ENCODE measurements at regions not wholly inside any gene's neighbourhood (a gene's known extent, or its start where the extent isn't known, plus 50 kb on each side); places are given as distances from the start of the nearest gene placed in this dataset.

- TF ChIP-seq SP1 (IDR thresholded peaks at IDR 0.05) (no peak), ARNT (IDR thresholded peaks at IDR 0.05) (no peak), BHLHE40 (IDR thresholded peaks at IDR 0.05; ENCODE audit: borderline replicate concordance) (no peak)
Measured at GRCh38 chrX:4004822-4005221, 291.4 kb upstream of the PRKX start.
